ENCODE measurements at regions not wholly inside any gene's neighbourhood (a gene's known extent, or its start where the extent isn't known, plus 50 kb on each side); places are given as distances from the start of the nearest gene placed in this dataset.

DNA sequence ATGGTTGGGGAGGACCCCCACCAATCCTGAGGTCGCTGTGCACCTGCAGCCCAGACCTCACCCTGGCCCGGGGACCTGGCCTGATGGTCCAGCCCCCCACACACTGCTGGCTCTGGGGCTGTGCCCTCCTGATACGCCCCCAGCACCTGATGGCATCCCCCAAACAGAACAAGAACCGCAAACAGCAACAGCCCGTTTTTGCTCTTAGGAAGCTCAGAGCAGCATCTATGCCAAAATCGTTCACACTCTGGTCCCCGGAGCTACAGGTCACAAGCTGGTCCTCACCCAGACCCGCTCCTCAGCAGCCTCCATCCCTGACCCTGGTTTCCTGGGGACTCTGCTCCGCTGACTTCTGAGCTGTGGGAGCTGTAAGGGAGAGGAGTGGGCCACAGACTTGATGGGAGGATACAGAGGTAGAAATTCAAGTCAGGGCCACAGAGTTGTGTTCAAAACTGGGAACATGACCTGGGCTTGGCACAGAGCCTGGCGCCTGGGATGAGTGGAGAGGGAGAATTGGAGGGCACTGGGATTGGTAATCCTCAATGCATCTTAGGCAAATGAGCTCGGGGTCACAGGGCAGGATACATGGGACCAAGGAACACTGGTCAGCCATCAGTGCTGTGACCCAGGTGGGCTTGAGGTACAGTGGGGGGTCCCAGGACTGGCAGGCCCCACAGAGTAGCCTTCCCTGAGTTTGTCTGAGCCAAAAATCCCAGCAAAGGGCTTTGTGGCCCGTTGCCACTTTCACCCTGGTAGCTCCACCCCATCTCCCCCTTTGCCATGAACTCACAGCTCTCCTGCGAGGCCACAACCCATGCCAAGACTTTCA lies 170.9 kb upstream of the RTL1 start:
- no peak overlapping the region for H3K4me3 ChIP-seq
- H3K27me3 ChIP-seq (replicated peaks; ENCODE audit: insufficient read depth) = peaks cover 11% of the 10 kb centered on the region
- H3K36me3 ChIP-seq = no peaks in the 10 kb centered on the region
- no peaks in the 10 kb centered on the region for H3K9me3 ChIP-seq
- 86% methylated on average over 13 of the region's 13 CpGs for WGBS
- H3K27ac ChIP-seq = no peak overlapping the region
- peaks cover 5% of the 10 kb centered on the region for H3K4me1 ChIP-seq (replicated peaks)
- intact Hi-C loops (cut with DNase I) = no loop called here
- no peak for DNase-seq (ENCODE audit: low spot score)
- no peak for TF ChIP-seq POLR2AphosphoS5 (IDR thresholded peaks at IDR 0.05)
- no peak for TF ChIP-seq POLR2A (IDR thresholded peaks at IDR 0.05)
- no peak for TF ChIP-seq CTCF (IDR thresholded peaks at IDR 0.05)

- DNase-seq (ENCODE audit: low spot score) = no peak
- peaks cover 11% of the 10 kb centered on the region for H3K27me3 ChIP-seq (replicated peaks; ENCODE audit: insufficient read depth)
- intact Hi-C loops (cut with DNase I) = no loop called here
Measured at GRCh38 chr14:101075025-101075800, 171.7 kb upstream of the RTL1 start.

GRCh38 chr14:101075801-101076413 lies 172.4 kb upstream of the RTL1 start:
- intact Hi-C loops (cut with DNase I) = no loop called here
- Histone ChIP-seq H3K4me1 (replicated peaks) (peaks cover 5% of the 10 kb centered on the region), H3K27me3 (replicated peaks; ENCODE audit: insufficient read depth) (peaks cover 11% of the 10 kb centered on the region), H3K4me3 (no peak overlapping the region), H3K27ac (no peak overlapping the region), H3K9me3 (no peaks in the 10 kb centered on the region), H3K36me3 (no peaks in the 10 kb centered on the region)
- TF ChIP-seq CTCF (IDR thresholded peaks at IDR 0.05) (no peak), POLR2AphosphoS5 (IDR thresholded peaks at IDR 0.05) (no peak), POLR2A (IDR thresholded peaks at IDR 0.05) (no peak)
- no peak for DNase-seq (ENCODE audit: low spot score)
- 78% methylated on average over 15 of the region's 15 CpGs for WGBS

More at GRCh38 chr14:101075025-101075800, 171.7 kb upstream of the RTL1 start:
- no peaks in the 10 kb centered on the region for H3K36me3 ChIP-seq
- no peak overlapping the region for H3K4me3 ChIP-seq
- H3K4me1 ChIP-seq (replicated peaks) = peaks cover 5% of the 10 kb centered on the region
- TF ChIP-seq CTCF (IDR thresholded peaks at IDR 0.05) (no peak), POLR2AphosphoS5 (IDR thresholded peaks at IDR 0.05) (no peak), POLR2A (IDR thresholded peaks at IDR 0.05) (no peak)
- H3K9me3 ChIP-seq = no peaks in the 10 kb centered on the region
- 84% methylated on average over 9 of the region's 9 CpGs for WGBS
- H3K27ac ChIP-seq = no peak overlapping the region

DNA sequence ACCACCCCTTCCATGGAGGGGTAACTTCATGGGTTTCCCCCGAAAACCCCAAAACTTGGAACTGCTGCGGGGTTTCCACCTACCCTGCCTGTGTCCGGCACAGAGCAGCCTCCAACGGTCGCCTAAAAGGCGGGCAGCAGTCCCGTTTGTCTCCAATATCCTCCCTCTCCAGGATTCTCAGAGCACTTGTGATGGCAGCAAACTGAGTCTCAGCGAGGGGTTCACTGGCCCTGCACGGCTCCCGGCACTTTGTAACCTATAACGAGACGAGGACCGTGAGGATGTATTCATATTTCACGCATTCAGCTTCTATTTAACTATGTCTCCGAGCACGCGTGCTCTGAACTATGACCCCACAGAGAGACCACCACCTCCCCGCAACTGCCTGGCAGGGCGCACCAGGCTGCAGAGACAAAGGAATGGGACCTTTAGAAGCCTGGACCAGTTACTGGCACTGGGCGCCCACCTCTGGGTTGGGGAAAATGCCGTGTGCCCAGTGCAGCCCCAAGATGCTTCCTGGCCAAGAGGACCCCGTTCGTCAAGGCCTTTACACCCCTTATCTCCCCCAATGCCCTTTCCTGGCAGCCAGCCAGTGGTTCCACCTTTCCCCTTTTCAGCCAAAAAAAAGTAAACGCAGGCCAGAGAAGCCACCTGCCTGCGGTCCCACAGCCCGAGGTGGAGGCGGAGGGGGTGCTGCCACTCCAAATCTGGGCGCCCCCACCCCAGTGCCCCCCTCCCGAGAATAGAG lies 173.1 kb upstream of the RTL1 start:
- no peak for DNase-seq (ENCODE audit: low spot score)
- Histone ChIP-seq H3K27ac (no peak overlapping the region), H3K27me3 (replicated peaks; ENCODE audit: insufficient read depth) (peaks cover 11% of the 10 kb centered on the region), H3K4me3 (no peak overlapping the region), H3K36me3 (no peaks in the 10 kb centered on the region), H3K9me3 (no peaks in the 10 kb centered on the region), H3K4me1 (replicated peaks) (peaks cover 5% of the 10 kb centered on the region)
- intact Hi-C loops (cut with DNase I) = no loop called here
- 65% methylated on average over 29 of the region's 29 CpGs for WGBS
- TF ChIP-seq CTCF (IDR thresholded peaks at IDR 0.05) (no peak), POLR2AphosphoS5 (IDR thresholded peaks at IDR 0.05) (no peak), POLR2A (IDR thresholded peaks at IDR 0.05) (no peak)

Data from prostate gland (tissue), 2 donors.